K562 (cell line): ENCODE measurements at regions not wholly inside any gene's neighbourhood (a gene's known extent, or its start where the extent isn't known, plus 50 kb on each side); places are given as distances from the start of the nearest gene placed in this dataset.

Source experiments
- ATAC-seq: fragments of 200-7000 bp; cut with Tn5 transposase; 3 replicates; pipeline ENCODE4 v1.9.1; 2020; ENCODE audit warnings: moderate library complexity
- BruUV-seq: library from RNA; stranded (reverse); fragments of 400-500 nt; replicated peaks from 2 replicates; lab custom pipeline; 2021; lab: Mats Ljungman, UMichigan
- CTCF ChIA-PET: fragments of 300-600 bp; formaldehyde crosslinking; extraction: SDS; loops from one replicate; lab custom pipeline; 2021; ENCODE audit warnings: low intra/inter-chr PET ratio; lab: Yijun Ruan, JAX
- POLR2A ChIA-PET: fragments of 300-600, 350-650 bp; sonication (Branson Sonifier 250); formaldehyde crosslinking; extraction: SDS; loops from one replicate; lab custom pipeline; 2021; ENCODE audit warnings: antibody characterized with exemption, inconsistent platforms; lab: Yijun Ruan, JAX
- DNase-seq, 4 experiments: peaks; one replicate each; pipeline versions ENCODE4 v3.0.0 to v3.0.0-alpha.2; 2011 to 2018; ENCODE audit warnings: low spot score in 3 of 4, mixed read lengths in 3 of 4; ENCODE audit errors: extremely low read depth in 1 of 4
- FAIRE-seq: peaks from 2 replicates; lab custom pipeline; 2011; peaks lifted over from hg19 to GRCh38; lab: Jason Lieb, UNC
- H2AFZ ChIP-seq: 2 replicates; pipeline ENCODE4 v1.6.0; 2011; ENCODE audit warnings: low read depth, low read length, control low read depth, inconsistent platforms
- H3K27ac ChIP-seq: fragments of 200-600 bp; 3 replicates; pipeline ENCODE4 v1.8.0; 2011; ENCODE audit warnings: low read depth, mild to moderate bottlenecking, control low read depth, inconsistent platforms, low read length, moderate library complexity, mixed read lengths; ENCODE audit errors: extremely low read depth
- H3K27me3 ChIP-seq, 2 experiments: fragments of 300-600 bp in 1 of 2; 2 replicates in 1 of 2; 3 replicates in 1 of 2; pipeline versions ENCODE4 v1.6.0 to v1.8.0; 2011; ENCODE audit warnings: inconsistent platforms in 2 of 2, low read length in 2 of 2, mild to moderate bottlenecking in 1 of 2, mixed read lengths in 1 of 2, moderate library complexity in 1 of 2; ENCODE audit not compliant: control insufficient read depth in 2 of 2, insufficient read depth in 2 of 2
- H3K36me3 ChIP-seq: fragments of 300-600 bp; 3 replicates; pipeline ENCODE4 v1.8.0; 2011; ENCODE audit warnings: mild to moderate bottlenecking, low read length, inconsistent platforms; ENCODE audit not compliant: control insufficient read depth, insufficient read depth
- H3K4me1 ChIP-seq, 2 experiments: fragments of 200-600 bp in 1 of 2; replicated peaks in 1 of 2; 2 replicates in 1 of 2; 3 replicates in 1 of 2; pipeline versions ENCODE4 v1.5.1 to v1.8.0; 2011; ENCODE audit warnings: inconsistent platforms in 2 of 2, low read length in 2 of 2, mild to moderate bottlenecking in 1 of 2, mixed read lengths in 1 of 2, moderate library complexity in 1 of 2; ENCODE audit not compliant: control insufficient read depth in 2 of 2, insufficient read depth in 2 of 2
- H3K4me2 ChIP-seq: 2 replicates; pipeline ENCODE4 v1.6.1; 2011; ENCODE audit warnings: low read length, control low read depth, inconsistent platforms, mixed read lengths; ENCODE audit not compliant: insufficient read depth
- H3K4me3 ChIP-seq: fragments of 200-600 bp; sonication (generic), shearing (Covaris generic); 2 replicates; pipeline ENCODE4 v1.5.1; 2016; ENCODE audit warnings: control low read depth, inconsistent platforms
- H3K79me2 ChIP-seq: fragments of 200-600 bp; 3 replicates; pipeline ENCODE4 v1.8.0; 2011; ENCODE audit warnings: low read length, inconsistent platforms; ENCODE audit not compliant: control insufficient read depth, insufficient read depth
- H3K9ac ChIP-seq, 2 experiments: 2 replicates each; pipeline versions ENCODE4 v1.6.0 to v1.6.1; 2011; ENCODE audit warnings: low read depth in 2 of 2, low read length in 2 of 2, control low read depth in 1 of 2, inconsistent platforms in 1 of 2, mild to moderate bottlenecking in 1 of 2, mixed read lengths in 1 of 2; ENCODE audit not compliant: insufficient read depth in 1 of 2
- H3K9me1 ChIP-seq: one replicate; pipeline ENCODE4 v1.6.0; 2011; ENCODE audit warnings: inconsistent platforms, mild to moderate bottlenecking, low read length, moderate library complexity; ENCODE audit not compliant: control insufficient read depth, insufficient read depth
- H3K9me3 ChIP-seq: replicated peaks from 2 replicates; pipeline ENCODE4 v1.5.1; 2011; ENCODE audit warnings: low read depth, low read length, inconsistent platforms; ENCODE audit not compliant: control insufficient read depth, insufficient read depth
- H4K20me1 ChIP-seq: replicated peaks from 2 replicates; pipeline ENCODE4 v1.6.1; 2011; ENCODE audit warnings: low read length, inconsistent platforms, mixed read lengths; ENCODE audit not compliant: control insufficient read depth, insufficient read depth
- ESRRA ChIP-seq: fragments of 450-650 bp; IDR thresholded peaks from 2 replicates; pipeline ENCODE4 v1.6.1; 2014; ENCODE audit warnings: low read depth, mild to moderate bottlenecking, moderate library complexity, borderline replicate concordance
- PATZ1 ChIP-seq: fragments of 250-450 bp; sonication (Bioruptor Pico); IDR thresholded peaks from 2 replicates; pipeline ENCODE4 v1.5.0; 2020; ENCODE audit warnings: mild to moderate bottlenecking, borderline replicate concordance
- SFPQ ChIP-seq: fragments of 200-400 bp; formaldehyde crosslinking; IDR thresholded peaks from 2 replicates; pipeline ENCODE4 v1.6.1; 2017; ENCODE audit warnings: mild to moderate bottlenecking, low read depth, low read length, moderate library complexity
- SIN3B ChIP-seq: fragments of 450-650 bp; IDR thresholded peaks from 2 replicates; pipeline ENCODE4 v1.6.1; 2017; ENCODE audit warnings: low read depth, mild to moderate bottlenecking, moderate library complexity
- STAT5B ChIP-seq: fragments of 250-450 bp; sonication (Bioruptor Pico); IDR thresholded peaks from 2 replicates; pipeline ENCODE4 v1.8.0; 2021; ENCODE audit warnings: mild to moderate bottlenecking, inconsistent platforms
- ZNF740 ChIP-seq, 3 experiments: fragments of 200-800 bp in 1 of 3; sonication (Bioruptor generic) in 1 of 3; sonication (generic) in 1 of 3; formaldehyde crosslinking in 1 of 3; IDR thresholded peaks; 2 replicates each; pipeline versions ENCODE4 v1.6.1 to v1.8.0; 2016 to 2022; ENCODE audit warnings: mild to moderate bottlenecking in 2 of 3, missing compliant biosample characterization in 2 of 3, missing genetic modification characterization in 2 of 3, missing genetic modification reagents in 1 of 3
- WGBS: fragments of 100-300 bp; shearing (Covaris generic); methylation state at CpG from one replicate; pipeline ENCODE4 v1.1.6; 2016; ENCODE audit warnings: low coverage, mixed read lengths; ENCODE audit not compliant: insufficient coverage; ENCODE audit errors: missing lambda C conversion rate; 5-methylcytosine and 5-hydroxymethylcytosine counted together
- in situ Hi-C: fragments of 300-500 bp; cut with MboI; formaldehyde crosslinking; loops from 4 replicates; pipeline ENCODE4 v1.15.0; 2018; ENCODE audit warnings: inconsistent platforms, mixed read lengths
- intact Hi-C: fragments of 100-400 bp; cut with micrococcal nuclease; formaldehyde crosslinking; loops from 2 replicates; pipeline ENCODE4 v1.14.2; 2022

- TF ChIP-seq ZNF740 (CRISPR knock-in tag; IDR thresholded peaks at IDR 0.05) (no peak), ZNF740 (tag; IDR thresholded peaks at IDR 0.05) (no peak), PATZ1 (CRISPR knock-in tag) (no peak)
These were observed 139.1 kb upstream of the BDNF start (continued) for GRCh38 chr11:27839226-27839913.

- Histone ChIP-seq H3K27me3 (no peaks in the 10 kb centered on the region), H3K36me3 (no peaks in the 10 kb centered on the region), H3K79me2 (no peaks in the 10 kb centered on the region), H3K27ac (no peak overlapping the region), H4K20me1 (no peaks in the 10 kb centered on the region), H3K9me1 (no peaks in the 10 kb centered on the region), H3K4me2 (no peak overlapping the region), H2AFZ (no peak overlapping the region), H3K9me3 (no peaks in the 10 kb centered on the region), H3K4me1 (no peaks in the 10 kb centered on the region), H3K4me3 (no peak overlapping the region), H3K9ac (no peak overlapping the region)
- ChIA-PET POLR2A (no interaction called here), CTCF (no interaction called here)
- no peak for TF ChIP-seq STAT5B (CRISPR knock-in tag)
- TF ChIP-seq SIN3B = no peak
- TF ChIP-seq ESRRA = no peak
- TF ChIP-seq SFPQ = no peak
- ATAC-seq (no peak), FAIRE-seq (no peak), DNase-seq (no peak)
- no TSS peak for BruUV-seq
- intact Hi-C loops = no loop called here
- 2% methylated on average over 6 of the region's 6 CpGs for WGBS
- in situ Hi-C loops = no loop called here
These were observed 138.4 kb upstream of the BDNF start for GRCh38 chr11:27838674-27839073.
